ENCODE measurements at regions not wholly inside any gene's neighbourhood (a gene's known extent, or its start where the extent isn't known, plus 50 kb on each side); places are given as distances from the start of the nearest gene placed in this dataset.
A peak's percentile ranks its signal among the peaks of the same experiment; 100 is the strongest.

DNA sequence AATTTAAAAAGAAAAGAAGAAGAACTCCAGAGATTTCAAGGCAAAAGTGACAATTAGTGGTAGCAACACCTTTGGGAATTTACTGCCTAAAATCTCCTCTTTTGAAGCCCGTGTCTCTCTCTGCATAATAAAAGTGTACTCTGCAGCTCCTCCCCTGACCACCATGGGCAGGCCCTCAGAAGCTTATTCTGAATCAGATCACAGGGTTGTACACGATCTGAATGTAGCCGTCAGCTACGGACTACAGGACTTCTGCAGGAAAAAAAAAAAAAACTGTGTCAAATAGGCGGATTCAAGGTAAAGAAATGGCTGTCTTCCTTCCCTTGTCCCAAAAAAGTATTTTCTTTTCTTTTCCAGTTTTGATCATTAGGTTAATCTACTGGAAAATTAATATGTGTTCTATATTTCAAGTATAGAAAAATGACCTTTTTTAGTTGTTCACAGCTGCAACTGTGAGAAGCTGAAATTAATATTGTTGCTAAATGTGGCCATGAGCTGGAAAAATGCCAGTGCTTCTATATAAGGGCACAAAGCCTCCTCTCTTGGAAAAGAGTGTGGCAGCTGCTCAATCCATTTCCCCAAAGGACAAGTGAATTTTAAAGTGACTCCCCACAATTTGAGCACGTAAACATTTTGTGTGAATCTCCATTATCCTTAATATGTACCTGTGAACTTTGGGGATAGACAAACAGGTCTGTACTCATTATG, 397.4 kb downstream of the C6orf118 start:
- Histone ChIP-seq H3K27me3 (replicated peaks; ENCODE audit: insufficient read depth, low read length) (no peaks in the 10 kb centered on the region), H3K4me3 (ENCODE audit: low read length) (no peak overlapping the region; the same call in 1 of the 2 replicates), H3K4me1 (ENCODE audit: low read length) (no peaks in the 10 kb centered on the region), H3K9me2 (replicated peaks; ENCODE audit: insufficient read depth, low read length) (no peaks in the 10 kb centered on the region), H3K9ac (ENCODE audit: low read length) (no peak overlapping the region), H2AFZ (ENCODE audit: low read length) (peak overlapping the region; percentile 80), H3K36me3 (replicated peaks; ENCODE audit: insufficient read depth, low read length) (no peaks in the 10 kb centered on the region), H3K9me3 (replicated peaks; ENCODE audit: insufficient read depth, low read length) (no peaks in the 10 kb centered on the region), H3K27ac (ENCODE audit: low read length) (no peak overlapping the region), H3K4me2 (ENCODE audit: low read depth, low read length) (peak overlapping the region; percentile 75), H3K79me2 (ENCODE audit: low read length) (no peaks in the 10 kb centered on the region), H3F3A (ENCODE audit: insufficient read depth, low read length) (no peaks in the 10 kb centered on the region), H4K20me1 (ENCODE audit: insufficient read depth, low read length) (no peaks in the 10 kb centered on the region)
- DNase-seq = no peak
- TF ChIP-seq, protein P1, sequence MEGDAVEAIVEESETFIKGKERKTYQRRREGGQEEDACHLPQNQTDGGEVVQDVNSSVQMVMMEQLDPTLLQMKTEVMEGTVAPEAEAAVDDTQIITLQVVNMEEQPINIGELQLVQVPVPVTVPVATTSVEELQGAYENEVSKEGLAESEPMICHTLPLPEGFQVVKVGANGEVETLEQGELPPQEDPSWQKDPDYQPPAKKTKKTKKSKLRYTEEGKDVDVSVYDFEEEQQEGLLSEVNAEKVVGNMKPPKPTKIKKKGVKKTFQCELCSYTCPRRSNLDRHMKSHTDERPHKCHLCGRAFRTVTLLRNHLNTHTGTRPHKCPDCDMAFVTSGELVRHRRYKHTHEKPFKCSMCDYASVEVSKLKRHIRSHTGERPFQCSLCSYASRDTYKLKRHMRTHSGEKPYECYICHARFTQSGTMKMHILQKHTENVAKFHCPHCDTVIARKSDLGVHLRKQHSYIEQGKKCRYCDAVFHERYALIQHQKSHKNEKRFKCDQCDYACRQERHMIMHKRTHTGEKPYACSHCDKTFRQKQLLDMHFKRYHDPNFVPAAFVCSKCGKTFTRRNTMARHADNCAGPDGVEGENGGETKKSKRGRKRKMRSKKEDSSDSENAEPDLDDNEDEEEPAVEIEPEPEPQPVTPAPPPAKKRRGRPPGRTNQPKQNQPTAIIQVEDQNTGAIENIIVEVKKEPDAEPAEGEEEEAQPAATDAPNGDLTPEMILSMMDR (IDR thresholded peaks at IDR 0.05; ENCODE audit: low read length) = no peak
- TF ChIP-seq EZH2phosphoT487 (IDR thresholded peaks at IDR 0.05; ENCODE audit: low read length) = no peak
- no peak for TF ChIP-seq EZH2 (optimal IDR thresholded peaks at IDR 0.05; ENCODE audit: low read depth, low read length)

DNA sequence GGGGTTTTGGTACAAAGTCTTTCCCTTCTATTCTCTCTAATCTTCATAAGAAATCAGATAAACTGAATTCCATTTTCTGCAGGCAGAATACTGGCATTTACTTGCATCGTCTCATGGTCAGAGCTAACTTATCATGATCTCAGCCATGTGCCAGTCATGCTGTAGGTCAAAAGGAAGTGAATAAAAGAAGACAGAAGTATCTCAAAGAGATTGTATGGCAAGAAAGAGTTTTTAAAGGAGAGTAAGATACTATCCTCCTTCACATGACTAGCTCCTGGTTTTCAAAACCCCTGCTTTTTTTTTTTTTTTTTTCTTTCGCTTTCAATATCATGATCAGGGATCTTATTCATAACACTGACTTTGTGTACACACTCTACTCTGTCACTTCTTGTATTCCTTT, 398.3 kb downstream of the C6orf118 start:
- Histone ChIP-seq H4K20me1 (ENCODE audit: insufficient read depth, low read length) (no peaks in the 10 kb centered on the region), H3K36me3 (replicated peaks; ENCODE audit: insufficient read depth, low read length) (no peaks in the 10 kb centered on the region), H3F3A (ENCODE audit: insufficient read depth, low read length) (no peaks in the 10 kb centered on the region), H3K4me1 (ENCODE audit: low read length) (no peaks in the 10 kb centered on the region), H3K79me2 (ENCODE audit: low read length) (no peaks in the 10 kb centered on the region), H3K27ac (ENCODE audit: low read length) (no peak overlapping the region), H3K4me3 (ENCODE audit: low read length) (peak overlapping the region; percentile 44), H3K9me3 (replicated peaks; ENCODE audit: insufficient read depth, low read length) (no peaks in the 10 kb centered on the region), H3K4me2 (ENCODE audit: low read depth, low read length) (peak overlapping the region; percentile 75), H3K9ac (ENCODE audit: low read length) (no peak overlapping the region), H3K27me3 (replicated peaks; ENCODE audit: insufficient read depth, low read length) (no peaks in the 10 kb centered on the region), H3K9me2 (replicated peaks; ENCODE audit: insufficient read depth, low read length) (no peaks in the 10 kb centered on the region), H2AFZ (ENCODE audit: low read length) (peak overlapping the region; percentile 80)
- TF ChIP-seq, protein P1 (IDR thresholded peaks at IDR 0.05; ENCODE audit: low read length) = no peak
- no peak for TF ChIP-seq EZH2 (optimal IDR thresholded peaks at IDR 0.05; ENCODE audit: low read depth, low read length)
- no peak for TF ChIP-seq EZH2phosphoT487 (IDR thresholded peaks at IDR 0.05; ENCODE audit: low read length)
- DNase-seq = peak; percentile 6

DNA sequence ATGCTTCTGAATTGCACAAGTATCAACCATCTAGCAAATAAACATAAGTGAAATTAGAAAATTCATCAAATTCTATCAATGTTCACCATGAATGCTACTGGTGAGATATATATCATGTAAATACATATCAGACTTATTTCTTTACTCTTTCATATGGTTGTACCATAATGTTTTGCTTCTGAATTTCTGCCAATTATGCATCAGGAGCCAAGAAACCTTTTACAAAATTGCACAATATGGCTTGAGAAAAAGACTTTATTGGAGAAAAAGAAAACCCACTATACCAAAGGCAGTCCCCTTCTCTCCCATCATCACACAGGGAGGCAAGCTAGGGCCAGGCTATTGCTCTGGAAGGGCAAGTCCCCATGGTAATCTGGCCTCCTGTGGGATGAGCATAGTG, 402.6 kb downstream of the C6orf118 start:
- Histone ChIP-seq H3K4me2 (ENCODE audit: low read depth, low read length) (no peak overlapping the region), H3K79me2 (ENCODE audit: low read length) (no peaks in the 10 kb centered on the region)

More for the DNA sequence above, 402.6 kb downstream of the C6orf118 start:
- Histone ChIP-seq H3K4me1 (ENCODE audit: low read length) (no peaks in the 10 kb centered on the region), H3K9ac (ENCODE audit: low read length) (no peak overlapping the region), H3F3A (ENCODE audit: insufficient read depth, low read length) (no peaks in the 10 kb centered on the region), H3K36me3 (replicated peaks; ENCODE audit: insufficient read depth, low read length) (no peaks in the 10 kb centered on the region), H4K20me1 (ENCODE audit: insufficient read depth, low read length) (no peaks in the 10 kb centered on the region), H2AFZ (ENCODE audit: low read length) (no peak overlapping the region), H3K27me3 (replicated peaks; ENCODE audit: insufficient read depth, low read length) (no peaks in the 10 kb centered on the region), H3K27ac (ENCODE audit: low read length) (no peak overlapping the region), H3K9me2 (replicated peaks; ENCODE audit: insufficient read depth, low read length) (no peaks in the 10 kb centered on the region), H3K9me3 (replicated peaks; ENCODE audit: insufficient read depth, low read length) (no peaks in the 10 kb centered on the region), H3K4me3 (ENCODE audit: low read length) (no peak overlapping the region)
- DNase-seq = no peak
- no peak for TF ChIP-seq EZH2 (optimal IDR thresholded peaks at IDR 0.05; ENCODE audit: low read depth, low read length)
- TF ChIP-seq, protein P1 (IDR thresholded peaks at IDR 0.05; ENCODE audit: low read length) = no peak
- no peak for TF ChIP-seq EZH2phosphoT487 (IDR thresholded peaks at IDR 0.05; ENCODE audit: low read length)

Measured in MM.1S (cell line).